ENCODE measurements at regions not wholly inside any gene's neighbourhood (a gene's known extent, or its start where the extent isn't known, plus 50 kb on each side); places are given as distances from the start of the nearest gene placed in this dataset.
"Not testable (repeated sequence)": the region's sequence is repeated elsewhere in the genome, so short reads cannot be mapped to it uniquely, and the experiment has no call there.

GRCh38 chr13:104976986-104977385 is 1558.5 kb downstream of the EFNB2 start:
- no peak for DNase-seq (ENCODE audit: low read depth, low spot score)

GRCh38 chr13:104975272-104975671 is 1560.2 kb downstream of the EFNB2 start:
- no peak for DNase-seq (ENCODE audit: low read depth, low spot score)

- DNase-seq (ENCODE audit: low read depth, low spot score), result no peak
These were observed 1566.6 kb downstream of the EFNB2 start for GRCh38 chr13:104968876-104969275.

GRCh38 chr13:104967836-104968630 is 1567.4 kb downstream of the EFNB2 start:
- no peak for DNase-seq (ENCODE audit: low read depth, low spot score)

DNA sequence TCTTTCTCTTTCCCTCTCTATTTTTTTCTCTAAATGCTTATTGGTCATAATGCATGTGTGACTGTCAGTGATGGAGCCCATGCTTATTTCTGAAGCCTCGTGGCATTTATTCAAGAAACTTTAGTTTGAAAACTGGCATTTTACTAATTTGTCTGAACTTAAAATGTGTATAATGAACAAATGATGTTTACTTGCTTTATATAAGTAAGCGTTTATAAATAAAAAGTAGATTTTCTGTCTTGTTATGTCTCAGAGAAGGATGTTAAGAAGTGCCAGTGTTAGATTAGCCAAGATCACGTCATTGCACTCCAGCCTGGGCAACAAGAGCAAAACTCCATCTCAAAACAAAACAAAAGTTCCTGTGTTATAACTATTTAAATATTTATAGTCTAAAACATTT is 1568.1 kb downstream of the EFNB2 start:
- DNase-seq (ENCODE audit: low read depth, low spot score), result no peak

- no peak for DNase-seq (ENCODE audit: low read depth, low spot score)
These were observed 1573.1 kb downstream of the EFNB2 start for GRCh38 chr13:104962411-104962810.

DNA sequence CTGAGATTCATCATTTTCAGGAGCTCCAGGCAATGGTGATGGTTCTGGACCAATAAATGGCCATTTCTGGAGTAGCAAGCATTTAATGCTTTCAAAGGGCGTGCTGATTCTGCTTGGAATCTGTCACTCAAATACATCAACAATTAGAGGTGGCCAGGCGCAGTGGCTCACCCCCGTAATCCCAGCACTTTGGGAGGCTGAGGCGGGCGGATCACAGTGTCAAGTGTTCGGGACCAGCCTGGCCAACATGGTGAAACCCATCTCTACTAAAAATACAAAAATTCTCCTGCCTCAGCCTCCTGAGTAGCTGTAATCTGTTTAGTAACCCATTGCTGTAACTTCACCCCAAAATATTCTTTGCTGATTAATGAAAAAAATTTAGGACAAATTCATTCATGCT is 1574.2 kb downstream of the EFNB2 start:
- no peak for DNase-seq (ENCODE audit: low read depth, low spot score)

DNA sequence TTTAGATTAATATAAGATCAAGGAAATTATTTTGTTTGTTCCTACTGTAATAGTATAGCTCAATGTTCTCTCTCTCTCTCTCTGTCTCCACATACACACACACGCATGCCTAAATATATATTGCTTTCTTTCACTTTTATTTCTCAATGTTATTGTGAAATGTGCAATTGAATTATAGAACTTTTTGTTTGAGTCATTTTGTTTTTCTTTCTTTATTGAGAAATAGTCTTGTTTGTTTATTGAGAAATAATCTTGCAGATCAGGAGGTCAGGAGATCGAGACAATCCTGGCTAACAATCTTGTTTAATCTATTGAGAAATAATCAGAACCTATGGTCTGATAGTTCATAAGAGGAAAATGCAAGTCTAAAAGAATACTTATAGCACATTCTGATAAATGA is 1581.3 kb downstream of the EFNB2 start:
- peak; percentile 42 for DNase-seq (ENCODE audit: low read depth, low spot score)

DNA sequence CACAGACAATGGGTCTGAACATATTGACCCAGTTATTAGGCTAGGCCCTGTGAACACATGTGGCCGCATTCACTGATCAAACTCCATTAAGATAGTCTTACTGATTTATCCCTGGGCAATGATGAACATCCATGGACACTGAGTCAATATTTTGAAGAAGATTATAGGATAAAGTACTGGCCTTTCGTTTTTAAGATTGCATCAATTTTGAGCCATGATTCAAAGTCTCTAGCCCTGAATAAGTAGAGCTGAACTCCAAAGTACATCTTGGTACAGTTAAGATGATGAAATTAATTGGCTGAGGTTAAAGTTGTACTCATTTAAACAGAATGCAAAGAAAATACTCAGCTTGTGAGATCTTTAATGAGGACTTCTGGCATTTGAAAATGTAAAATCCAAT is 1581.9 kb downstream of the EFNB2 start:
- no peak for DNase-seq (ENCODE audit: low read depth, low spot score)

GRCh38 chr13:104949840-104950740 is 1585.4 kb downstream of the EFNB2 start:
- DNase-seq (ENCODE audit: low read depth, low spot score), result no peak

- DNase-seq (ENCODE audit: low read depth, low spot score), result no peak
These were observed 1591.3 kb downstream of the EFNB2 start for GRCh38 chr13:104944176-104944575.

- no peak for DNase-seq (ENCODE audit: low read depth, low spot score)
These were observed 1592.1 kb downstream of the EFNB2 start for GRCh38 chr13:104943331-104943730.

DNA sequence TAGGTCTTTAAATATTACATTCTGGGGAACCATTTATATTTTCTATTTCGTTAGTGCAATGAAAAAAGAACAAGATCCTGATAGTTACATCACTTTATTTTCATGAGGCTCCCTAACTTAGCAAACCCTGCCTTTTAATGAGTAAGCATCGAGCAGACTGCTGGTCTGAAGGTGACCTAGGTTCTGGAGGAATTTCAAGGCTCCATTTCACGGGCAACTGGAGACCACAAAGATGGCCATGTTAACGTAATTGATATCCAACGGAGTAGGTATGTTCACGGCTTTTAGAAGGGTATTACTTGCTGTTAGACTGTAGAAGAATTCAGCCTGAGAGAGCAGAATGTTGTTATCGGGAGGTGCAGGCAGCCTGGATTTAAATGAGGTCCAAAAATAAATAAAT is 1597.6 kb downstream of the EFNB2 start:
- DNase-seq (ENCODE audit: low read depth, low spot score), result no peak

- no peak for DNase-seq (ENCODE audit: low read depth, low spot score)
These were observed 1599.2 kb downstream of the EFNB2 start for GRCh38 chr13:104936304-104936703.

DNA sequence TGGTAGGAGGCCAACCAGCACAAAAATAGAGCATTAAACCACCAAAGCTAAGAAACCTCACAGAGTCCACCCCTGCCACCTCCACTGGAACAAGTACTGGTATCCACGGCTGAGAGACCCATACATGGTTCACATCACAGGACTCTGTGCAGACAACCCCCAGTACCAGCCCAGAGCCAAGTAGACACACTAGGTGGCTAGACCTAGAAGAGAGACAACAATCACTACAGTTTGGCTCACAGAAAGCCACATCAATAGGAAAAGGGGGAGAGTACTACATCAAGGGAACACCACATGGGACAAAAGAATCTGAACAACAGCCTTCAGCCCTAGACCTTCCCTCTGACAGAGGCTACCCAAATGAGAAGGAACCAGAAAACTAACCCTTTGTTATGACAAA is 1614.9 kb downstream of the EFNB2 start:
- DNase-seq (ENCODE audit: low read depth, low spot score), result not testable (repeated sequence)

DNA sequence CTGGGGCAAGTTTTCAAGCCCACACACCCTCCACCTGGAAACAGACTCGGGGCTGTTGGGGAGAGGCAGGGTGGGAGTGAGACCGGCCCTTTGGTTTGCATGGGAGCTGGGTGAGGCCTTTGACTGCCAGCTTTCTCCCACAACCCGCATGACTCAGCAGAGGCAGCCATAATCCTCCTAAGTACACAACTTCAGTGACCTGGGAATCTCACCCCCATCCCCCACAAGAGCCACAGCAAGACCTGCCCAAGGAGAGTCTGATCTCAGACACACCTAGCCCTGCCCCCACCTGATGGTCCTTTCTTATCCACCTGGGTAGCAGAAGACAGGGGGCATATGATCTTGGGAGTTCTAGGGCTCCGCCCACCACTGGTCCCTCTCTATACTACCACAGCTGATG is 1615.4 kb downstream of the EFNB2 start:
- DNase-seq (ENCODE audit: low read depth, low spot score), result no peak

DNA sequence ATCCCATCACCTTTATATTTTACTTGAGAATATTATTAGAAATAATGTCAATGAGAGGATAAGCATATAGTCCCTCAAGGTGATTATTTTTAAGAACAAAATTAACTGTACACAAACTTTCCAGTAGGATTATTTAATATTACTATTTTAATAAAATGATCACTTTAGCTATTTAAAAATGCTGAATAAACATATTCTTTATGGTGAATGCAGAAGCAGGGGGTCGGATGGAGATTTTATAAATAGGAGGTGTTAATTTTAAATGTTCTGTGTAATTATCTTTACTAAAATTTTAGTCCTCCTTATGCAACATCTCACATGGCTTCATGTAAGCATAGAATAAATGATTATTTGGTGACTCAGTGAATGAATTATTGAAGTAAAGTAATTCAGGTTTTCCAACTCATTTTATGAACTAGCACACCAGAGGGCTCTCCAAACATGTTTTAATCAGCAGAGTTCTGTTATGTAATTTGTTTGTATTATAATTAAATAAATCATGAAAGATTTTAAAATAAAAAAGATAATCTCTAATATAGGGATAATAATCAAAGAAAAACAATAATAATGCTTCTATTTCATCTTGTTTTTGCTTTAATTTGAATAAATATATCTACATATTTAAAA is 1635.2 kb downstream of the EFNB2 start:
- no peak for DNase-seq (ENCODE audit: low read depth, low spot score)

GRCh38 chr13:104898484-104898883 is 1637.0 kb downstream of the EFNB2 start:
- DNase-seq (ENCODE audit: low read depth, low spot score), result no peak

DNA sequence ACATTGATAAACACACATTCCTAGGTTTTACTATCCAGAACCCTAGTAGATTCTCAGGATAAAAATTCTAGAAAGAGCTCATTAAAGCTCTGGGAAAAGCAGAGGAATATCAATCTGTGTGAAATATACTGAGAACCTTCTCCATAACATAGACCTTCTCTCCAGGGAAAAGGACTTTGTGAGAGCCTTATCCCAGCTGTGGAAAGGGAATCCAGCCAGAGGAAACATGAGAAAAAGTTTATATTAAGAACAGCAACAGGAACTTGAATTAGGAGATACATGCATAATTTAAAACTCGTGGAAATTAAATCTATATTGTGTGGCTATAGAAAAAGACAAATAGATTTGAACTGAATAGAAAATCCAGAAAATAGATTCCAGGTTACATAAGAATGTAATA is 1639.9 kb downstream of the EFNB2 start:
- no peak for DNase-seq (ENCODE audit: low read depth, low spot score)

DNA sequence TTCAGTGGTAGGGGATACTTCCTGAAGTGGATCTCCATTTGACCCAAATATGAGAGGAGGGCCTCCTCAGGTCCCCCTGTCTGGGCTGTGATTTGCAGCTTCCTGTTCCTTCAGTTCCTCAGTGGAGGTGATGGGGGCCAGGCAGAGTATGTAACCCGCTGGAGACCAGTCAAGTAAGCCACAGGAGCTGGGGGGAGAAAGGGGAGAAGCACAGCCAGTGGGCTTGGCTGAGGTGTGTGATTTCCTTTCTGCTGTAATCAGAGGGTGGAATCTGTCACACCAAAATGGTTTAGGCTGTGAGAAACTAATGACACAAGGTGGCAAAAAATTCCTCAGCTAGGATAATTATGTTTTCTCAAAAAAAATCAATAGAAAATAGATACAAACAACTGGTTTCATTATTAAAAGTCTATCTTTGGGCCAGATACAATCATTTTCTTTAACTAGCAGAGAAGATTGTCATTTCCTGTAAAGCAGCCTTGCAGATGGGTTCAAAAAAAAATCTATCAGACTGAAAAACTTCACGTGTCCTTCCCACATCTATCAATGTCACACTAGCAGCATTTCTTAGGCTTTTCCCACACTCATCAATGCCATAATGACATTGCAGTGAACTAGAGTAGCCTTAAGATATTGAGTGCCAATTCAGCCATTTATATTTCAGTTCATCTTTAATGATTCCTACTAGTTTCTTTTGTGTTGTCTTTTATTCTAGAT is 1660.3 kb downstream of the EFNB2 start:
- no peak for DNase-seq (ENCODE audit: low read depth, low spot score)

DNA sequence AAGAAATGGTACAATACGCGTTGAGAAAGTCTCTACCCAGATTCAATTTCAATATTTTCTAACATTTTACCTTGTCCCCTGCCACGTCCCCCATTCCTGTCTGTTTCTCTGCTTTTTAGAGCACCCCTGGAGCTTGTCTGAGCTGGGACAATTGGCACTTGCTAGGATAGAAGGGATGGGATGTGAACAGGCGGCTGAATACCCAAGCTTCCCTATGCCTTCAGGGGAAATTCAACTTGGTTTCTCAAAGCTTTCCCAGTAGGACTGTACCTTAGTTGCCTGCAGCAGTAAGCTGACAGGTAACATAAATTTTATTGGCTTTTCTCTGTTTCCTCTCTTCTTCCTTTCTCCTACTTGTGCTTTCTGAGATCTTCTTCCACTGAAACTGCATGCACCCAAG is 1663.3 kb downstream of the EFNB2 start:
- no peak for DNase-seq (ENCODE audit: low read depth, low spot score)

DNA sequence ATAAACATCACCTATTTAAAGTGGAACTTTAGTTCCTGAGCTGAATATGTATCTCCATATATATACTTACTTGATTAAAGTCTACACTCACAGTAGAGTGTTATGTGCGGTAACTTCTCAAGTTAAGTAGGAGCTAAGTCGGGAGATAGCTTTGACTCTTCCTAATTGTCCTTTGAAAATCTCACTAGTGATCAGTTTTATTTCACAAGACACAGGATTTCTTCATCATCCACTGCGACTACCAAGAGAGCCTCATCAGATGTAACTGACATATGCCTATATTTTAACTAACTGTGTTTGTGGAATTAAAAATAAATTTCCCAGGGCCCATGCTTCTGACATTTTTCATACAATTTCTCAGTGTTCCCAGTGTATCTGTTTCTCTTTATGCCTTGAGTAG is 1664.0 kb downstream of the EFNB2 start:
- no peak for DNase-seq (ENCODE audit: low read depth, low spot score)

Data from brain pericyte (primary cell).